IMR-90 (cell line): ENCODE measurements at regions not wholly inside any gene's neighbourhood (a gene's known extent, or its start where the extent isn't known, plus 50 kb on each side); places are given as distances from the start of the nearest gene placed in this dataset.

Experiments used
- CEBPB ChIP-seq: IDR thresholded peaks from 2 replicates; pipeline ENCODE4 v1.6.1; 2012; ENCODE audit warnings: low read depth, low read length, improper control_type of control experiment
- FOS ChIP-seq: fragments of 150-350 bp; IDR thresholded peaks from 2 replicates; pipeline ENCODE4 v1.6.1; 2016; ENCODE audit warnings: low read depth, low read length
- POLR2A ChIP-seq: IDR thresholded peaks from 2 replicates; pipeline ENCODE4 v1.6.1; 2012; ENCODE audit warnings: mild to moderate bottlenecking, low read depth, low read length
- RCOR1 ChIP-seq: IDR thresholded peaks from 2 replicates; pipeline ENCODE4 v1.6.1; 2012; ENCODE audit warnings: mild to moderate bottlenecking, low read length, improper control_type of control experiment; ENCODE audit not compliant: insufficient replicate concordance
- SMC3 ChIP-seq: fragments of 150-350 bp; IDR thresholded peaks from 2 replicates; pipeline ENCODE4 v1.6.1; 2016; ENCODE audit warnings: low read depth, mild to moderate bottlenecking, antibody characterized with exemption, low read length, moderate library complexity
- TF ChIP-seq, protein P1 (sequence below): conservative IDR thresholded peaks from 2 replicates; pipeline ENCODE4 v1.5.1; 2012; ENCODE audit warnings: mild to moderate bottlenecking, low read depth, low read length, improper control_type of control experiment
- TF ChIP-seq, protein P2 (sequence below): fragments of 150-350 bp; IDR thresholded peaks from 2 replicates; pipeline ENCODE4 v1.6.1; 2017; ENCODE audit warnings: mild to moderate bottlenecking, antibody characterized with exemption, low read length, low read depth

DNA sequence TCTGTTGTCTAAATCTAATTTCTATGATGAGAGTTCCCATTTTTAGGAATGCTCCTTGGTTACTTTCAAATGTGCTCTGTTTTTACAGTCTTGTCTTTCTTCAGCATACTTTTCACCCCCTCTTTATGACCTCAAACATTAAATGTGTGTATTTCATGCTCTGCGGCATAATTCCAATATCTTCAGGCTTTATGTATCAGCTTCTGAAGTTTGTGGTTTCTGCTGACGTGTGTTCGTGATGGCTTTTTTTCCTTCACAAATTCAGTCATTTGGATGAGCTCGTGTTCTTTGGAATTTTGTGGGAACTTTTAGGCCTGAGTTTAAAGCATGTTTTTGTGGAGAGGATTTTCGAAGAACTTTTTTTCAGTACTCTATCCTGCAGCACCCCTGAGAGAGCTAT lies 97.7 kb upstream of the CHRNA7 start:
- TF ChIP-seq, protein P1, sequence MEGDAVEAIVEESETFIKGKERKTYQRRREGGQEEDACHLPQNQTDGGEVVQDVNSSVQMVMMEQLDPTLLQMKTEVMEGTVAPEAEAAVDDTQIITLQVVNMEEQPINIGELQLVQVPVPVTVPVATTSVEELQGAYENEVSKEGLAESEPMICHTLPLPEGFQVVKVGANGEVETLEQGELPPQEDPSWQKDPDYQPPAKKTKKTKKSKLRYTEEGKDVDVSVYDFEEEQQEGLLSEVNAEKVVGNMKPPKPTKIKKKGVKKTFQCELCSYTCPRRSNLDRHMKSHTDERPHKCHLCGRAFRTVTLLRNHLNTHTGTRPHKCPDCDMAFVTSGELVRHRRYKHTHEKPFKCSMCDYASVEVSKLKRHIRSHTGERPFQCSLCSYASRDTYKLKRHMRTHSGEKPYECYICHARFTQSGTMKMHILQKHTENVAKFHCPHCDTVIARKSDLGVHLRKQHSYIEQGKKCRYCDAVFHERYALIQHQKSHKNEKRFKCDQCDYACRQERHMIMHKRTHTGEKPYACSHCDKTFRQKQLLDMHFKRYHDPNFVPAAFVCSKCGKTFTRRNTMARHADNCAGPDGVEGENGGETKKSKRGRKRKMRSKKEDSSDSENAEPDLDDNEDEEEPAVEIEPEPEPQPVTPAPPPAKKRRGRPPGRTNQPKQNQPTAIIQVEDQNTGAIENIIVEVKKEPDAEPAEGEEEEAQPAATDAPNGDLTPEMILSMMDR: no peak
- no peak for TF ChIP-seq CEBPB
- TF ChIP-seq, protein P2, sequence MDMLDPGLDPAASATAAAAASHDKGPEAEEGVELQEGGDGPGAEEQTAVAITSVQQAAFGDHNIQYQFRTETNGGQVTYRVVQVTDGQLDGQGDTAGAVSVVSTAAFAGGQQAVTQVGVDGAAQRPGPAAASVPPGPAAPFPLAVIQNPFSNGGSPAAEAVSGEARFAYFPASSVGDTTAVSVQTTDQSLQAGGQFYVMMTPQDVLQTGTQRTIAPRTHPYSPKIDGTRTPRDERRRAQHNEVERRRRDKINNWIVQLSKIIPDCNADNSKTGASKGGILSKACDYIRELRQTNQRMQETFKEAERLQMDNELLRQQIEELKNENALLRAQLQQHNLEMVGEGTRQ: no peak
- TF ChIP-seq POLR2A: no peak
- no peak for TF ChIP-seq FOS
- no peak for TF ChIP-seq SMC3
- no peak for TF ChIP-seq RCOR1
